ENCODE measurements at regions not wholly inside any gene's neighbourhood (a gene's known extent, or its start where the extent isn't known, plus 50 kb on each side); places are given as distances from the start of the nearest gene placed in this dataset.
A peak's percentile ranks its signal among the peaks of the same experiment; 100 is the strongest.

- Histone ChIP-seq H2AFZ (ENCODE audit: low read length) (no peak overlapping the region), H3K4me1 (ENCODE audit: insufficient read depth, low read length) (no peaks in the 10 kb centered on the region; the same call in 1 of the 2 replicates), H4K91ac (ENCODE audit: insufficient read length, low read depth, low read length) (no peak overlapping the region), H3K79me1 (ENCODE audit: insufficient read depth, low read depth, low read length, poor library complexity, severe bottlenecking) (no peaks in the 10 kb centered on the region), H3K23ac (ENCODE audit: insufficient read length, low read depth, low read length) (no peak overlapping the region), H4K20me1 (ENCODE audit: control insufficient read depth, insufficient read depth, insufficient read length) (no peaks in the 10 kb centered on the region), H3K27me3 (ENCODE audit: insufficient read depth, low read length) (no peaks in the 10 kb centered on the region), H3T11ph (ENCODE audit: low read length) (no peak overlapping the region), H2BK20ac (ENCODE audit: low read depth, low read length, poor library complexity, severe bottlenecking) (no peak overlapping the region), H2BK12ac (ENCODE audit: insufficient read length, low read depth, low read length) (no peak overlapping the region), H3K9ac (ENCODE audit: extremely low read depth, insufficient read length, low read length) (no peak overlapping the region), H2BK120ac (ENCODE audit: low read depth, low read length, poor library complexity, severe bottlenecking) (no peak overlapping the region), H3K9me3 (ENCODE audit: control insufficient read depth, low read depth, low read length) (no peaks in the 10 kb centered on the region), H4K5ac (ENCODE audit: insufficient read length, low read depth, low read length) (no peak overlapping the region), H3K56ac (ENCODE audit: insufficient read length, low read depth, low read length) (no peak overlapping the region), H2BK15ac (ENCODE audit: low read depth, low read length) (no peak overlapping the region), H3K4ac (ENCODE audit: low read depth, low read length) (no peak overlapping the region), H3K18ac (ENCODE audit: insufficient read length, low read depth, low read length) (no peak overlapping the region), H2BK5ac (ENCODE audit: insufficient read length, low read length) (no peak overlapping the region), H3K79me2 (ENCODE audit: insufficient read depth, low read length) (no peaks in the 10 kb centered on the region), H2AK5ac (ENCODE audit: insufficient read length, low read length) (no peak overlapping the region), H4K8ac (replicated peaks; ENCODE audit: insufficient read length, low read depth, low read length) (no peak overlapping the region), H3K14ac (ENCODE audit: insufficient read depth, low read length) (no peak overlapping the region), H3K27ac (ENCODE audit: insufficient read length, low read depth, low read length) (no peak overlapping the region), H3K4me2 (ENCODE audit: insufficient read depth, insufficient read length, low read length) (no peak overlapping the region), H3K23me2 (ENCODE audit: insufficient read length, low read depth, low read length, poor library complexity, severe bottlenecking) (no peaks in the 10 kb centered on the region)
- peaks cover 44 to 46% of the 10 kb centered on the region in 2 experiments for H3K4me1 Mint-ChIP-seq
- H3K4me3 Mint-ChIP-seq = no peak overlapping the region
- no CpG with 5 or more reads among the region's 10 CpGs for WGBS (ENCODE audit: extremely low coverage, insufficient read length, low lambda C conversion rate)
- no peaks in the 10 kb centered on the region for H3K27me3 Mint-ChIP-seq (ENCODE audit: low read depth)
- DNase-seq = peak; percentile 64
- peak overlapping the region; percentile 14 to 50 (median 28); a peak in 3 of 7 replicates for H3K27ac Mint-ChIP-seq
- peaks cover 9 to 21% (median 17%) of the 10 kb centered on the region in 3 experiments; a peak in 6 of 7 replicates for H3K36me3 Mint-ChIP-seq (ENCODE audit: insufficient read depth in 1 of 3, low read depth in 3 of 3)
- no peak for TF ChIP-seq CTCF (conservative IDR thresholded peaks at IDR 0.05)
- no peaks in the 10 kb centered on the region for H3K9me3 Mint-ChIP-seq
These were observed 386.6 kb upstream of the POU3F1 start for GRCh38 chr1:38433084-38433722.

All from H9 (cell line).